HCT116 (cell line): ENCODE measurements at regions not wholly inside any gene's neighbourhood (a gene's known extent, or its start where the extent isn't known, plus 50 kb on each side); places are given as distances from the start of the nearest gene placed in this dataset.
A peak's percentile ranks its signal among the peaks of the same experiment; 100 is the strongest.

ENCODE experiments used
- ATAC-seq: fragments of 200-7000 bp; cut with Tn5 transposase; 2 replicates; pipeline ENCODE4 v1.9.1; 2020; ENCODE audit warnings: mild to moderate bottlenecking, moderate library complexity
- BruUV-seq: library from RNA; stranded (reverse); fragments of 400-500 nt; replicated peaks from 2 replicates; lab custom pipeline; 2021; lab: Mats Ljungman, UMichigan
- CTCF ChIA-PET: fragments of 300-600 bp; sonication (Branson Sonifier 250); formaldehyde crosslinking; loops from one replicate; lab custom pipeline; 2021; ENCODE audit warnings: antibody characterized with exemption; lab: Charles Lee
- POLR2A ChIA-PET: fragments of 300-600, 350-600 bp; sonication (Branson Sonifier 250); formaldehyde crosslinking; loops from one replicate; lab custom pipeline; 2021; ENCODE audit warnings: antibody characterized with exemption; lab: Charles Lee
- RAD21 ChIA-PET, 2 experiments: fragments of 300-600 bp; sonication (Branson Sonifier 250); formaldehyde crosslinking; loops; one replicate each; lab custom pipeline; 2023; ENCODE audit warnings: low total read pairs in 2 of 2; ENCODE audit not compliant: uncharacterized antibody in 2 of 2, unreplicated experiment in 2 of 2, low non-redundant PET in 1 of 2; lab: Charles Lee
- DNase-seq: peaks from one replicate; pipeline ENCODE4 v3.0.0-alpha.2; 2010; ENCODE audit warnings: low read depth, low spot score
- H2AFZ ChIP-seq: fragments of 200-600 bp; shearing (Covaris generic), sonication (generic); 2 replicates; pipeline ENCODE4 v1.6.1; 2017; ENCODE audit warnings: low read depth, mixed run types, mixed read lengths, antibody characterized with exemption, low read length; ENCODE audit not compliant: poor library complexity, severe bottlenecking
- H3K27ac ChIP-seq: 2 replicates; pipeline ENCODE4 v1.5.1; 2012; ENCODE audit warnings: low read depth, low read length
- H3K27me3 ChIP-seq: fragments of 200-600 bp; sonication (generic); 2 replicates; pipeline ENCODE4 v1.6.1; 2016; ENCODE audit warnings: mixed run types, low read length, mixed read lengths; ENCODE audit not compliant: insufficient read depth
- H3K36me3 ChIP-seq, 2 experiments: fragments of 200-500 bp in 1 of 2; fragments of 200-600 bp in 1 of 2; sonication (Bioruptor generic) in 1 of 2; sonication (generic) in 1 of 2; 2 replicates each; pipeline versions ENCODE4 v1.5.1 to v1.6.1; 2014 to 2016; ENCODE audit warnings: low read length in 2 of 2, inconsistent platforms in 1 of 2, mixed read lengths in 1 of 2, mixed run types in 1 of 2; ENCODE audit not compliant: insufficient read depth in 2 of 2, control insufficient read depth in 1 of 2
- H3K4me1 ChIP-seq, 2 experiments: fragments of 200-600 bp in 1 of 2; sonication (generic) in 1 of 2; 2 replicates each; pipeline versions ENCODE4 v1.5.1 to v1.6.1; 2012 to 2017; ENCODE audit warnings: low read length in 2 of 2, inconsistent platforms in 1 of 2, mild to moderate bottlenecking in 1 of 2, mixed read lengths in 1 of 2, mixed run types in 1 of 2, moderate library complexity in 1 of 2; ENCODE audit not compliant: insufficient read depth in 2 of 2, control insufficient read depth in 1 of 2
- H3K4me2 ChIP-seq: fragments of 200-600 bp; sonication (generic); 2 replicates; pipeline ENCODE4 v1.6.1; 2017; ENCODE audit warnings: mixed run types, low read length, mixed read lengths
- H3K4me3 ChIP-seq, 2 experiments: fragments of 200-600 bp in 1 of 2; sonication (generic) in 1 of 2; replicated peaks in 1 of 2; 2 replicates each; pipeline ENCODE4 v1.5.1; 2011 to 2016; ENCODE audit warnings: low read length in 2 of 2, control low read depth in 1 of 2, low read depth in 1 of 2, mild to moderate bottlenecking in 1 of 2, mixed read lengths in 1 of 2, mixed run types in 1 of 2
- H3K79me2 ChIP-seq: fragments of 200-600 bp; sonication (generic); 2 replicates; pipeline ENCODE4 v1.6.1; 2017; ENCODE audit warnings: mild to moderate bottlenecking, mixed run types, low read length, moderate library complexity, mixed read lengths; ENCODE audit not compliant: insufficient read depth
- H3K9ac ChIP-seq: fragments of 200-600 bp; sonication (generic); 2 replicates; pipeline ENCODE4 v1.6.1; 2016; ENCODE audit warnings: low read length, mixed read lengths
- H3K9me2 ChIP-seq: fragments of 200-600 bp; sonication (generic), shearing (Covaris generic); 2 replicates; pipeline ENCODE4 v1.6.1; 2017; ENCODE audit warnings: mixed run types, mild to moderate bottlenecking, moderate library complexity; ENCODE audit not compliant: insufficient read depth
- H3K9me3 ChIP-seq, 2 experiments: fragments of 200-500 bp in 1 of 2; fragments of 200-600 bp in 1 of 2; sonication (Bioruptor generic) in 1 of 2; sonication (generic) in 1 of 2; 2 replicates each; pipeline ENCODE4 v1.6.1; 2014 to 2017; ENCODE audit warnings: low read length in 2 of 2, mixed read lengths in 2 of 2, inconsistent platforms in 1 of 2, low read depth in 1 of 2, mild to moderate bottlenecking in 1 of 2, mixed run types in 1 of 2, moderate library complexity in 1 of 2; ENCODE audit not compliant: control insufficient read depth in 1 of 2, insufficient read depth in 1 of 2
- H4K20me1 ChIP-seq: fragments of 200-600 bp; sonication (generic), shearing (Covaris generic); 2 replicates; pipeline ENCODE4 v1.6.1; 2017; ENCODE audit warnings: mixed run types, mild to moderate bottlenecking, moderate library complexity; ENCODE audit not compliant: insufficient read depth
- CBX3 ChIP-seq: IDR thresholded peaks from 2 replicates; pipeline ENCODE4 v1.6.1; 2012; ENCODE audit warnings: low read depth
- CEBPB ChIP-seq: IDR thresholded peaks from 2 replicates; pipeline ENCODE4 v1.6.1; 2012; ENCODE audit warnings: low read depth
- EGR1 ChIP-seq: IDR thresholded peaks from 2 replicates; pipeline ENCODE4 v1.6.1; 2012; ENCODE audit warnings: low read depth
- ELF1 ChIP-seq: IDR thresholded peaks from 2 replicates; pipeline ENCODE4 v1.6.1; 2012; ENCODE audit warnings: low read depth, borderline replicate concordance
- EZH2phosphoT487 ChIP-seq: fragments of 200-600 bp; IDR thresholded peaks from 2 replicates; pipeline ENCODE4 v1.6.1; 2018; ENCODE audit warnings: antibody characterized with exemption, borderline replicate concordance
- FOSL1 ChIP-seq: IDR thresholded peaks from 2 replicates; pipeline ENCODE4 v1.6.1; 2012; ENCODE audit warnings: low read depth
- JUND ChIP-seq: IDR thresholded peaks from 2 replicates; pipeline ENCODE4 v1.6.1; 2012
- POLR2A ChIP-seq: IDR thresholded peaks from 2 replicates; pipeline ENCODE4 v1.7.0; 2011; ENCODE audit warnings: borderline replicate concordance; ENCODE audit not compliant: insufficient read depth, insufficient read length; ENCODE audit errors: extremely low read depth
- RAD21 ChIP-seq: IDR thresholded peaks from 2 replicates; pipeline ENCODE4 v1.6.1; 2012; ENCODE audit warnings: low read depth, mild to moderate bottlenecking
- REST ChIP-seq: IDR thresholded peaks from 2 replicates; pipeline ENCODE4 v1.6.1; 2012; ENCODE audit warnings: low read depth
- SIN3A ChIP-seq: IDR thresholded peaks from 2 replicates; pipeline ENCODE4 v1.6.1; 2012; ENCODE audit warnings: low read depth
- TCF7L2 ChIP-seq: IDR thresholded peaks from 2 replicates; pipeline ENCODE4 v1.7.0; 2011; ENCODE audit warnings: borderline replicate concordance, inconsistent platforms; ENCODE audit not compliant: insufficient read depth, insufficient read length; ENCODE audit errors: extremely low read depth
- ZBTB33 ChIP-seq: IDR thresholded peaks from 2 replicates; pipeline ENCODE4 v1.6.1; 2011; ENCODE audit warnings: mild to moderate bottlenecking, low read length, moderate library complexity; ENCODE audit not compliant: insufficient replicate concordance; ENCODE audit errors: extremely low read depth
- intact Hi-C: fragments of 100-400 bp; cut with micrococcal nuclease; formaldehyde crosslinking; loops from 2 replicates; pipeline ENCODE4 v1.10.0; 2022
- TF ChIP-seq, protein P1 (sequence below): IDR thresholded peaks from 2 replicates; pipeline ENCODE4 v1.6.1; 2012
- TF ChIP-seq, protein P2 (sequence below), 3 experiments: fragments of 200-600 bp in 1 of 3; sonication (generic) in 1 of 3; IDR thresholded peaks in 2 of 3; conservative IDR thresholded peaks in 1 of 3; 2 replicates each; pipeline ENCODE4 v1.5.1; 2012 to 2017; ENCODE audit warnings: low read depth in 2 of 3, low read length in 2 of 3, antibody characterized with exemption in 1 of 3, borderline replicate concordance in 1 of 3, control low read depth in 1 of 3, mild to moderate bottlenecking in 1 of 3, mixed read lengths in 1 of 3, mixed run types in 1 of 3, moderate library complexity in 1 of 3; ENCODE audit not compliant: insufficient read depth in 1 of 3

GRCh38 chr11:71302911-71303310 is 50.5 kb upstream of the SHANK2 start:
- POLR2A ChIA-PET: no interaction called here

GRCh38 chr11:71302534-71302909 is 50.1 kb upstream of the SHANK2 start:
- ChIA-PET POLR2A (no interaction called here), CTCF (no interaction called here), RAD21 (no interaction called here)
- DNase-seq (no peak), ATAC-seq (no peak)
- intact Hi-C loops: no loop called here
- Histone ChIP-seq H4K20me1 (no peaks in the 10 kb centered on the region), H3K9me2 (no peaks in the 10 kb centered on the region), H3K36me3 (no peaks in the 10 kb centered on the region), H3K9ac (no peak overlapping the region), H3K4me1 (peaks cover 15 to 45% of the 10 kb centered on the region in 2 experiments), H3K27ac (no peak overlapping the region), H3K27me3 (no peaks in the 10 kb centered on the region), H2AFZ (no peak overlapping the region), H3K4me3 (no peak overlapping the region), H3K9me3 (no peaks in the 10 kb centered on the region), H3K79me2 (no peaks in the 10 kb centered on the region), H3K4me2 (no peak overlapping the region)
- BruUV-seq: no TSS peak
- TF ChIP-seq, protein P1, sequence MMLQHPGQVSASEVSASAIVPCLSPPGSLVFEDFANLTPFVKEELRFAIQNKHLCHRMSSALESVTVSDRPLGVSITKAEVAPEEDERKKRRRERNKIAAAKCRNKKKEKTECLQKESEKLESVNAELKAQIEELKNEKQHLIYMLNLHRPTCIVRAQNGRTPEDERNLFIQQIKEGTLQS: no peak
- no peak for TF ChIP-seq RAD21
- no peak for TF ChIP-seq POLR2A
- no peak for TF ChIP-seq ZBTB33
- no peak for TF ChIP-seq REST
- no peak for TF ChIP-seq FOSL1

More at GRCh38 chr11:71302911-71303310, 50.5 kb upstream of the SHANK2 start:
- no peaks in the 10 kb centered on the region for H4K20me1 ChIP-seq
- no peak overlapping the region for H3K27ac ChIP-seq
- H2AFZ ChIP-seq: no peak overlapping the region
- H3K4me3 ChIP-seq: no peak overlapping the region
- RAD21 ChIA-PET: no interaction called here
- H3K9me2 ChIP-seq: no peaks in the 10 kb centered on the region
- no peak for DNase-seq
- no peak for ATAC-seq
- H3K9me3 ChIP-seq: no peaks in the 10 kb centered on the region
- H3K27me3 ChIP-seq: no peaks in the 10 kb centered on the region
- BruUV-seq: no TSS peak
- no peaks in the 10 kb centered on the region for H3K36me3 ChIP-seq
- intact Hi-C loops: no loop called here
- CTCF ChIA-PET: no interaction called here
- TF ChIP-seq ELF1 (no peak), CBX3 (no peak), JUND (no peak), POLR2A (no peak), SIN3A (no peak), EZH2phosphoT487 (no peak), TCF7L2 (no peak), CEBPB (no peak), EGR1 (no peak), RAD21 (peak; percentile 28; the same call in 1 of the 2 replicates)
- TF ChIP-seq, protein P2, sequence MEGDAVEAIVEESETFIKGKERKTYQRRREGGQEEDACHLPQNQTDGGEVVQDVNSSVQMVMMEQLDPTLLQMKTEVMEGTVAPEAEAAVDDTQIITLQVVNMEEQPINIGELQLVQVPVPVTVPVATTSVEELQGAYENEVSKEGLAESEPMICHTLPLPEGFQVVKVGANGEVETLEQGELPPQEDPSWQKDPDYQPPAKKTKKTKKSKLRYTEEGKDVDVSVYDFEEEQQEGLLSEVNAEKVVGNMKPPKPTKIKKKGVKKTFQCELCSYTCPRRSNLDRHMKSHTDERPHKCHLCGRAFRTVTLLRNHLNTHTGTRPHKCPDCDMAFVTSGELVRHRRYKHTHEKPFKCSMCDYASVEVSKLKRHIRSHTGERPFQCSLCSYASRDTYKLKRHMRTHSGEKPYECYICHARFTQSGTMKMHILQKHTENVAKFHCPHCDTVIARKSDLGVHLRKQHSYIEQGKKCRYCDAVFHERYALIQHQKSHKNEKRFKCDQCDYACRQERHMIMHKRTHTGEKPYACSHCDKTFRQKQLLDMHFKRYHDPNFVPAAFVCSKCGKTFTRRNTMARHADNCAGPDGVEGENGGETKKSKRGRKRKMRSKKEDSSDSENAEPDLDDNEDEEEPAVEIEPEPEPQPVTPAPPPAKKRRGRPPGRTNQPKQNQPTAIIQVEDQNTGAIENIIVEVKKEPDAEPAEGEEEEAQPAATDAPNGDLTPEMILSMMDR (IDR thresholded peaks at IDR 0.05 in 2 of 3, conservative IDR thresholded peaks at IDR 0.05 in 1 of 3; ENCODE audit: borderline replicate concordance in 1 of 3, insufficient read depth in 1 of 3, low read depth in 2 of 3, low read length in 2 of 3): peak in 2 of 3 experiments; percentile 26 to 36; a peak in 2 of 6 replicates
- no peak overlapping the region for H3K4me2 ChIP-seq
- H3K4me1 ChIP-seq: peaks cover 15 to 45% of the 10 kb centered on the region in 2 experiments
- H3K9ac ChIP-seq: no peak overlapping the region
- no peaks in the 10 kb centered on the region for H3K79me2 ChIP-seq
